WTC11 (cell line): ENCODE measurements at regions not wholly inside any gene's neighbourhood (a gene's known extent, or its start where the extent isn't known, plus 50 kb on each side); places are given as distances from the start of the nearest gene placed in this dataset.

ENCODE experiments used
- ATAC-seq: fragments of 200-7000 bp; cut with Tn5 transposase; 2 replicates; pipeline ENCODE4 v1.10.0; 2021; ENCODE audit warnings: mild to moderate bottlenecking, moderate library complexity
- CTCF ChIA-PET: fragments of 300-600 bp; sonication (Branson Sonifier 250); formaldehyde crosslinking; loops from one replicate; lab custom pipeline; 2021; ENCODE audit warnings: antibody characterized with exemption; lab: Charles Lee
- POLR2A ChIA-PET: fragments of 350-600 bp; sonication (Branson Sonifier 250); formaldehyde crosslinking; loops from one replicate; lab custom pipeline; 2021; ENCODE audit warnings: antibody characterized with exemption; lab: Charles Lee
- DNase-seq: peaks from one replicate; pipeline ENCODE4 v3.0.0; 2021; ENCODE audit warnings: low spot score
- H3K27ac Mint-ChIP-seq: 2 replicates; pipeline ENCODE4 v1.8.0; 2021; ENCODE audit warnings: mixed read lengths
- H3K27me3 Mint-ChIP-seq: 2 replicates; pipeline ENCODE4 v1.8.0; 2021; ENCODE audit warnings: low read depth, mild to moderate bottlenecking, moderate library complexity, mixed read lengths
- H3K36me3 Mint-ChIP-seq: 2 replicates; pipeline ENCODE4 v1.8.0; 2021; ENCODE audit warnings: mixed read lengths
- H3K4me1 Mint-ChIP-seq: 2 replicates; pipeline ENCODE4 v1.8.0; 2022; ENCODE audit warnings: mixed read lengths
- H3K4me3 Mint-ChIP-seq: 2 replicates; pipeline ENCODE4 v1.8.0; 2021; ENCODE audit warnings: mild to moderate bottlenecking, moderate library complexity, mixed read lengths
- H3K9me3 Mint-ChIP-seq: 2 replicates; pipeline ENCODE4 v1.8.0; 2021; ENCODE audit warnings: mixed read lengths
- AFF4 ChIP-seq: sonication (generic); formaldehyde crosslinking; IDR thresholded peaks from 2 replicates; pipeline ENCODE4 v1.8.1; 2023; ENCODE audit warnings: mild to moderate bottlenecking, missing genetic modification reagents, borderline replicate concordance
- CREB1 ChIP-seq: sonication (generic); formaldehyde crosslinking; IDR thresholded peaks from 2 replicates; pipeline ENCODE4 v1.8.0; 2023; ENCODE audit warnings: mild to moderate bottlenecking, missing genetic modification reagents
- E2F1 ChIP-seq: sonication (generic); formaldehyde crosslinking; IDR thresholded peaks from 2 replicates; pipeline ENCODE4 v1.8.0; 2022; ENCODE audit warnings: mild to moderate bottlenecking, missing genetic modification reagents
- E2F5 ChIP-seq: sonication (generic); formaldehyde crosslinking; IDR thresholded peaks from 2 replicates; pipeline ENCODE4 v1.8.1; 2022; ENCODE audit warnings: mild to moderate bottlenecking, moderate library complexity, missing genetic modification reagents
- ELF4 ChIP-seq: sonication (generic); formaldehyde crosslinking; IDR thresholded peaks from 2 replicates; pipeline ENCODE4 v1.8.1; 2022; ENCODE audit warnings: low read depth, mild to moderate bottlenecking, moderate library complexity, missing genetic modification reagents
- KAT7 ChIP-seq: sonication (generic); formaldehyde crosslinking; IDR thresholded peaks from 2 replicates; pipeline ENCODE4 v1.8.1; 2023; ENCODE audit warnings: missing genetic modification reagents, mild to moderate bottlenecking, borderline replicate concordance
- MAX ChIP-seq: sonication (generic); formaldehyde crosslinking; IDR thresholded peaks from 2 replicates; pipeline ENCODE4 v1.8.0; 2022; ENCODE audit warnings: mild to moderate bottlenecking, missing genetic modification reagents
- NFYB ChIP-seq: sonication (generic); formaldehyde crosslinking; conservative IDR thresholded peaks from 2 replicates; pipeline ENCODE4 v1.8.0; 2022; ENCODE audit warnings: low read depth, missing genetic modification reagents
- SMAD3 ChIP-seq: sonication (generic); formaldehyde crosslinking; IDR thresholded peaks from 2 replicates; pipeline ENCODE4 v1.8.0; 2022; ENCODE audit warnings: missing genetic modification reagents, mild to moderate bottlenecking, borderline replicate concordance
- SMAD4 ChIP-seq: sonication (generic); formaldehyde crosslinking; IDR thresholded peaks from 2 replicates; pipeline ENCODE4 v1.8.0; 2022; ENCODE audit warnings: mild to moderate bottlenecking, missing genetic modification reagents
- TEAD1 ChIP-seq: sonication (generic); formaldehyde crosslinking; IDR thresholded peaks from 2 replicates; pipeline ENCODE4 v1.8.0; 2022; ENCODE audit warnings: mild to moderate bottlenecking, missing genetic modification reagents
- USF1 ChIP-seq: sonication (generic); formaldehyde crosslinking; IDR thresholded peaks from 2 replicates; pipeline ENCODE4 v1.8.0; 2022; ENCODE audit warnings: mild to moderate bottlenecking, missing genetic modification reagents
- ZNF138 ChIP-seq: sonication (generic); formaldehyde crosslinking; conservative IDR thresholded peaks from 2 replicates; pipeline ENCODE4 v1.8.1; 2022; ENCODE audit warnings: mild to moderate bottlenecking, moderate library complexity, missing genetic modification reagents
- ZNF232 ChIP-seq: sonication (generic); formaldehyde crosslinking; IDR thresholded peaks from 2 replicates; pipeline ENCODE4 v1.8.0; 2022; ENCODE audit warnings: mild to moderate bottlenecking, missing genetic modification reagents
- ZNF416 ChIP-seq: fragments of 250-450 bp; sonication (Bioruptor Pico); IDR thresholded peaks from 2 replicates; pipeline ENCODE4 v1.9.0; 2021; ENCODE audit warnings: mild to moderate bottlenecking, inconsistent platforms
- ZNF425 ChIP-seq: fragments of 250-450 bp; sonication (Bioruptor Pico); conservative IDR thresholded peaks from 2 replicates; pipeline ENCODE4 v1.9.0; 2021; ENCODE audit warnings: mild to moderate bottlenecking

GRCh38 chr12:45565590-45565989 is 163.9 kb upstream of the ARID2 start (continued):
- TF ChIP-seq ZNF425 (CRISPR knock-in tag) = no peak
- TF ChIP-seq ELF4 (CRISPR knock-in tag) = no peak
- TF ChIP-seq, all 79 proteins: peak for 0

GRCh38 chr12:45566257-45566656 is 163.2 kb upstream of the ARID2 start:
- TF ChIP-seq TEAD1 (no peak), AFF4 (no peak)
- ATAC-seq (no peak), DNase-seq (no peak)
- no peak overlapping the region for H3K27ac Mint-ChIP-seq
- no peak overlapping the region for H3K4me3 Mint-ChIP-seq
- H3K36me3 Mint-ChIP-seq = no peaks in the 10 kb centered on the region
- H3K9me3 Mint-ChIP-seq = no peaks in the 10 kb centered on the region
- ChIA-PET POLR2A (interaction anchor here (0.5 to 0.9 kb wide), 2 partner anchors 10 to 356 kb away, joined by 3 read pairs; no protein-coding TSS in a partner anchor), CTCF (interaction anchor here (1.9 kb wide), 1 partner anchor 22 kb away, joined by 7 read pairs; no protein-coding TSS in a partner anchor)
- no peaks in the 10 kb centered on the region for H3K27me3 Mint-ChIP-seq
- no peaks in the 10 kb centered on the region for H3K4me1 Mint-ChIP-seq

GRCh38 chr12:45568808-45569207 is 160.7 kb upstream of the ARID2 start:
- DNase-seq = no peak
- no peak overlapping the region for H3K27ac Mint-ChIP-seq
- no peaks in the 10 kb centered on the region for H3K9me3 Mint-ChIP-seq
- H3K36me3 Mint-ChIP-seq = no peaks in the 10 kb centered on the region
- CTCF ChIA-PET = no interaction called here
- TF ChIP-seq NFYB (CRISPR knock-in tag) (no peak), USF1 (CRISPR knock-in tag) (no peak), E2F5 (CRISPR knock-in tag) (no peak), SMAD4 (no peak), ZNF232 (no peak), ZNF416 (CRISPR knock-in tag) (no peak), ZNF138 (no peak), MAX (CRISPR knock-in tag) (no peak)
- no peaks in the 10 kb centered on the region for H3K4me1 Mint-ChIP-seq
- POLR2A ChIA-PET = no interaction called here
- no peaks in the 10 kb centered on the region for H3K27me3 Mint-ChIP-seq
- no peak overlapping the region for H3K4me3 Mint-ChIP-seq
- ATAC-seq = no peak

- Mint-ChIP-seq H3K36me3 (no peaks in the 10 kb centered on the region), H3K4me1 (no peaks in the 10 kb centered on the region), H3K9me3 (no peaks in the 10 kb centered on the region), H3K27me3 (no peaks in the 10 kb centered on the region), H3K27ac (no peak overlapping the region), H3K4me3 (no peak overlapping the region)
- CTCF ChIA-PET = no interaction called here
- ATAC-seq (no peak), DNase-seq (no peak)
- POLR2A ChIA-PET = no interaction called here
- TF ChIP-seq SMAD3 (CRISPR knock-in tag) (no peak), MAX (CRISPR knock-in tag) (no peak), E2F1 (CRISPR knock-in tag) (no peak), CREB1 (no peak), KAT7 (no peak)
Measured at GRCh38 chr12:45570501-45570900, 159.0 kb upstream of the ARID2 start.
